GM21576 (cell line): ENCODE measurements at regions not wholly inside any gene's neighbourhood (a gene's known extent, or its start where the extent isn't known, plus 50 kb on each side); places are given as distances from the start of the nearest gene placed in this dataset.
"Not testable (repeated sequence)": the region's sequence is repeated elsewhere in the genome, so short reads cannot be mapped to it uniquely, and the experiment has no call there.

ENCODE experiments used
- ATAC-seq: cut with Tn5 transposase; IDR thresholded peaks from one replicate; pipeline ENCODE4 v1.9.1; 2021; ENCODE audit warnings: mild to moderate bottlenecking, moderate library complexity; ENCODE audit not compliant: unreplicated experiment

DNA sequence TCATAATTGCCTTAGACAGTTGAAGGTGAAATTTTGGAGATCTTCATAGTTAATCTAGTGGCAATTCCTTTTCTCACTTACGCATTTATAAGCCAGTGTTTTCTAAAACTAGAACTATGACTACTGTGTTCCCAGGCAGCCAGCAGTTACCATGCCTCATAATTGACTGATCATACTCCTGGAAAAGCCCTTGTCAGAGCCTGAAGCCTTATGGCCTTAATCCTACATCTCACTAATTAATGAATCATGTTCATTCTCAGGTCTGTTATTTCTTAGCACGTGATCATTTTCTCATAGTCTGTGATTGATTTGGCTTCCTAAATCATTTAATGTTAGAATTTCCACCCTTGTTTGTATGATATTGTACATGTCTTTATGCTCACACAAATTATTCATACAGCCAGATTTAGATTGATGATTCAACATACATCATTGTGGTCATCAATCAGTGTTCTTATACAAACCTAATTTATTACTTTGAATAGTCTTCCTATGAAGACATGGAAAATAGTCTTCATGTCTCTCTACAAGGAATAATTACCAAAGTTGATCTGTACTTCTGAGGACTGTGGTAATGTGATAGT lies 132.6 kb upstream of the ASCC3 start:
- ATAC-seq: no peak

DNA sequence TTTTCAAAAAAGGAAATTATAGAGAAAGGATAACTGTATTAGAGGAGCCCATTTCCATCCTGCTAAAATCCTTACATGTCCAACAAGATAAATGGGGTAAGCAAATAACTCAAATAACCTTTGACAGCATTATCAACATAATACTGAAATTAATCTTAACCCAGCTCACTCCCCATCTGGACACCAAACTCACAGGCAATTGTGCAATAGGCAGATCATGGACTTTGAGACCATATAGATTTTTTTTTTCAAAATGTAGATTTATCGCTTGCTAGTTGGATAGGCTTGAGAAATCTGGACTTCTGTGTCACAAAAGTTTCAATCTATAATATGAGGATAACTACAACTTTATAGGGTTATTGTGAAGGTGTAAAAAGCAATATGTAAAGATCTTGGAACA lies 134.4 kb upstream of the ASCC3 start:
- no peak for ATAC-seq

DNA sequence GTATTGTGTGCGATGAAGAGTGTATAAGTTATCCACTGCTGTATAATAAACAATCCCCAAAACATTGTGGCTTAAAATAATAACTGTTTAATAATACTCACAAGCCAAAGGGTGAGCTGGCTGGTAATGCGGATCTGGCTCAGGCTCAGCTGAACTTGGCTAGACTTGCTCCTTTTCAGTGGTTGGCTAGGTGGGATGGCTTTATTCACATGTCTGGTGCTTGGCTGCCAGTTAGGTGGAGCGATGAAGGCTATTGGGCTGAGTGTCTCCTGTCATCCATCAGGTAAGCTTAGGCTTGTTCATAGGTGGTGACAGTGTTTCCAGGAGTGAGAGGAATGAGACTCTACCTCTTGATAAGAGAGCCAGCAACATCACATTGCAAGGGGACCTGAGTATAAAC lies 135.0 kb upstream of the ASCC3 start:
- ATAC-seq: no peak

GRCh38 chr6:101018157-101018556 lies 137.0 kb upstream of the ASCC3 start:
- no peak for ATAC-seq

DNA sequence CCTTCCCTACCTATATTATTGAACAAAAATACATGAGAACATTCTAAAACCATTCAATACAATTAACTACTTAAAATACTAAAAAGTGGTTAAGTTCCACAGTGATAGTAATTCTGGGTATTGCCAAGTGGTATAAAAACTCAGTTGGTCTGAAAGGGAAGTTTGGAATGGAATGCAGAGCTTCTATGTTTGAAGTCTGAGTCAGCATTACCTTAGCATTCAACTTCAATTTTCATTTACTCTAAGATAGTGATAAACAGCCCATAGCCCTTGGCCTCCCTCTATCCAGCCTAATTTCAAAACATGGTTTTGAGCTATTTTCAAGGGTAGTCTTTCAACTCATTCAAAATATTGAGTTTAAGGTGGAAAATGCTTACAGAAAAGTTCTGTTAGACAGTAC lies 140.4 kb upstream of the ASCC3 start:
- no peak for ATAC-seq

- no peak for ATAC-seq
Observed at GRCh38 chr6:101042966-101043365, 161.8 kb upstream of the ASCC3 start.

- no peak for ATAC-seq
Observed at GRCh38 chr6:101058296-101058695, 177.2 kb upstream of the ASCC3 start.

GRCh38 chr6:101066481-101066880 lies 185.4 kb upstream of the ASCC3 start:
- no peak for ATAC-seq

- no peak for ATAC-seq
Observed at GRCh38 chr6:101069191-101069795, 188.2 kb upstream of the ASCC3 start.

DNA sequence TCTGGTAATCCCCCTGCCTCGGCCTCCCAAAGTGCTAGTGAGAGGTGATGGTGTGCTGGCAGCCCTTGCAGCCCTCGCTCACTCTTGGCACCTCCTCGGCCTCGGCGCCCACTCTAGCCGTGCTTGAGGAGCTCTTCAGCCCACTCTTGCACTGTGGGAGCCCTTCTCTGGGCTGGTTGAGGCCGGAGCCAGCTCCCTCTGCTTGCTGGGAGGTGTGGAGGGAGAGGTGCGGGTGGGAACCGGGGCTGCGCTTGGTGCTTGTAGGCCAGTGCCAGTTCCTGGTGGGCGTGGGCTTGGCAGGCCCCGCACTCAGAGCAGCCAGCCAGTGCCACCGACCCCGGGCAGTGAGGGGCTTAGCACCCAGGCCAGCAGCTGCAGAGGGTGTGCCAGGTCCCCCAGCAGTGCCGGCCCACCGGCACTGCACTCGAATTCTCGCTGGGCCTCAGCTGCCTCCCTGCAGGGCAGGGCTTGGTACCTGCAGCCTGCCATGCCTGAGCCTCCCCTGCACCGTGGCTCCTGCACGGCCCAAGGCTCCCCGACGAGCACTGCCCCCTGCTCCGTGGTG lies 189.0 kb upstream of the ASCC3 start:
- no peak for ATAC-seq

- ATAC-seq: no peak
Observed at GRCh38 chr6:101077344-101077743, 196.2 kb upstream of the ASCC3 start.

DNA sequence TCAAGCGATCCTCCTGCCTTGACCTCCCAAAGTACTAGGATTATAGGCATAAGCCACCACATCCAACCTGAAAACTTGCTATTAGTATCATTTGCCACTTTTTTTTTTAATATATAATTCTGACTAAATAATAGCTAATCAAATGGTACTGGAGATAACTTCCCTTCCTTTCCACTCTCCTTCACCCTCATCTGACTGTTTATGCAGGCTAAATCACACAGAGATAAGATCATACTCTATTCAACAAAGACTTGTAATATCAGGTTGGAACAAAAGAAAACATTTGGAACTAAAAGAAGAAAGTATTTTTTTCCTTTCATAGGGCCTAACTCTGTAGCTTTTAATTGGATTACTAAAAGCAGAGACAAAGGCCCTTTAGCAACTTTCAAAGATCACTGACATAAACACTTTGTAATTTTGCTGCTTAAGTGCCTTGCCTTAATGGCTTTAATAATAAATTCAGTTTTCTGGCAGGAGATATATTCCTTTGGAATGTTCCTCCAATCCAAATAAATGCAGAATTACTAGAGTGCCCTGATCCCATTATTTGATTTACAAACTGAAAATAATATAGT lies 198.7 kb upstream of the ASCC3 start:
- no peak for ATAC-seq

GRCh38 chr6:101080597-101080996 lies 199.5 kb upstream of the ASCC3 start:
- no peak for ATAC-seq

- no peak for ATAC-seq
Observed at GRCh38 chr6:101083533-101084175, 202.5 kb upstream of the ASCC3 start.

DNA sequence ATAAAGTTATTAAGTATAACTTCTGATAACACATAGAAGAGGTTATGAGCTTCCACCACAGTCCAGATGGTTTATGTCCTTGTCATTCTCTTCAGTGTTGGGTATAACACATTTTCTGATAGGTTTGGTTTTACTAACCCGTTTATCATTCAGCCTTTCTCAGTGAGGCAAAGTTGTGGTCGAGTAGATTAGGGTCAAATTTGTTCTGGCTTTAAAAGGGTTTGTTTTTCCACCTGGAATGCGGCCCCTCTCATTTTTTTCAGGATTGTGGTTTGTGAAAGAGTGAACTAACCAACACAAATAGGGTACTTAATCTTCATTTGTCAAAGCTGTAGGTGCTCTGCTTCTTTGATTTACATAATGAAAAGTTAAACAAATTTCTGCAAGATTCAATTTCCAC lies 204.2 kb upstream of the ASCC3 start:
- ATAC-seq: no peak

DNA sequence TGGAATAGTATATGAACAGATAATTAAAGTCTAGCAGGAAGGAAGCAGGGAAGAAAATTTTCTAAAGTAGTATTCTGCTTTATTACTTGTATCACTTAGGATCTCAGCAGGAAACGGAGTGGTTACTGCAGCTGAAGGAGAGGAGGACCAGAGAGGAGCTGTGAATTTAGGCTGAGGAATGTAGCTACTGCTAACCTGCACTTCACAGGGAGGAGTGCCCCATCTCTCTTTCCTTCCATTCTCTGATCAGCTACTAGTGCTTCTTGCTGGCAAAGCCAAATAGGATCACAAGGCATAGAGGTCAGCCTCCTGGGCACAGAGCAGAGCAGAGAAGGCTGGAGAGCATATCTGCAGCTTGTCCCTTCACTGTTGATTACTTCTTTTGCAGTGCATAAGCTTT lies 205.3 kb upstream of the ASCC3 start:
- no peak for ATAC-seq

GRCh38 chr6:101088594-101088993 lies 207.5 kb upstream of the ASCC3 start:
- ATAC-seq: no peak

DNA sequence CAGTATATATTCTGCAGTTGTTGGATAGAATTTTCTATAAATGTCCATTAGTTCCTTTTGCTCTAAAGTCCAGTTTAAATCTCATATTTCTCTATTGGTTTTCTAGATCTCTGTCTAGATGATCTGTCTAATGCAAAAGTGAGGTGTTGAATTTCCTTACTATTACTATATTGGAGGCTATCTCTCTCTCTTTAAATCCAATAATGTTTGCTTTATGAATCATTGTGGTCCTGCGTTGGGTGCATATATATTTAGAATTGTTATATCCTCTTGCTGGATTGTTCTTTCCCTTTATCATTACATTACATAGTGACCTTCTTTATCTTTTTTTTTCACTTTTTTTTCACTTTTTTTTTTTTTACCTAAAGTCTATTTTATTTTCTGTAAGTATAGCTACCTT lies 208.5 kb upstream of the ASCC3 start:
- ATAC-seq: no peak

- no peak for ATAC-seq
Observed at GRCh38 chr6:101090281-101090680, 209.2 kb upstream of the ASCC3 start.

GRCh38 chr6:101098605-101099004 lies 217.5 kb upstream of the ASCC3 start:
- not testable (repeated sequence) for ATAC-seq

DNA sequence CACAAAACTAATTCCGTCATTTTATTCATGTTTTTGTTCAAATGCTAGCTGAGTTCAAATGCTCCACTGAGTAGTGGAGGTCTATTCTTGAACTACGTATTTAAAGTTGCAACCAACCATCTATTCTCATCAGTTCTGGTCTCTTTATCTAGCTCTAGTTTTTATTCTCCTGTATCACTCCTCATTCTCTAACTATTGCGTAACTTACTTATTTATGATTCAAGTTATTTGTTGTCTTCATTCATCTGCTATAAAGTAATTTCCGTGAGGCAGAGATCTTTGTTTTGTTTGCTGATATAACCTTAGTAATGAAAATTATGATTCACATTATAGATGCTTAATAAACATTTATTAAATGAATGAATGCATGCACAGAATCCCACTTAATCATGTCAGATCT lies 221.6 kb upstream of the ASCC3 start:
- ATAC-seq: no peak

DNA sequence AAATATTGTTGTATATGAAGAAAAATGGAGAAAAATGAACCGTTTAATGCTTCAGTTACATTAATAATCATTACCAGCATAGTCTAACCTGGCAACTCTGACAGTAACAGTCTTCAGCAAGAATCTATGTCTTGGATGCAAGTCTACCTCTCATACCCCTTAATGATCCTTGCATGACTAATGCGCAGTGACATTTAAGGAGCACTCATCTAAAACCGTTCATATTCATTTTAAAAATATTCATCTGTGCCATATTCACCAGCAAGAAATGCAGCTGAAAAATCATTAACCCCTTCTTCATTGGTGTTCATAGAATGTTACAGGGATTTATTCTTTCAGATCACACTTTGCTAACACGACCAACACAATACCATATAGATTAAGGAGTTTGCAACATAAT lies 227.2 kb upstream of the ASCC3 start:
- no peak for ATAC-seq
